HEK293 (cell line): ENCODE measurements at regions not wholly inside any gene's neighbourhood (a gene's known extent, or its start where the extent isn't known, plus 50 kb on each side); places are given as distances from the start of the nearest gene placed in this dataset.

ENCODE experiments used
- ATF2 ChIP-seq: fragments of 450-650 bp; formaldehyde crosslinking; IDR thresholded peaks from 2 replicates; pipeline ENCODE4 v1.5.1; 2016; ENCODE audit warnings: missing biosample characterization, missing genetic modification characterization, low read depth
- CTCF ChIP-seq: fragments of 450-650 bp; formaldehyde crosslinking; IDR thresholded peaks from 2 replicates; pipeline ENCODE4 v1.5.1; 2016; ENCODE audit warnings: missing biosample characterization, missing genetic modification characterization
- KLF16 ChIP-seq: fragments of 450-650 bp; formaldehyde crosslinking; IDR thresholded peaks from 2 replicates; pipeline ENCODE4 v1.5.1; 2017; ENCODE audit warnings: missing biosample characterization, missing genetic modification characterization
- MZF1 ChIP-seq: fragments of 450-650 bp; formaldehyde crosslinking; IDR thresholded peaks from 2 replicates; pipeline ENCODE4 v1.5.1; 2017; ENCODE audit warnings: missing biosample characterization, missing genetic modification characterization, borderline replicate concordance
- PBX3 ChIP-seq: sonication (generic); formaldehyde crosslinking; IDR thresholded peaks from 2 replicates; pipeline ENCODE4 v1.8.1; 2022; ENCODE audit warnings: mild to moderate bottlenecking, moderate library complexity, missing genetic modification reagents
- REST ChIP-seq: fragments of 450-650 bp; formaldehyde crosslinking; IDR thresholded peaks from 2 replicates; pipeline ENCODE4 v1.5.1; 2016; ENCODE audit warnings: missing biosample characterization, missing genetic modification characterization
- YY1 ChIP-seq: fragments of 450-650 bp; formaldehyde crosslinking; IDR thresholded peaks from 2 replicates; pipeline ENCODE4 v1.5.1; 2018; ENCODE audit warnings: missing biosample characterization, missing genetic modification characterization
- ZNF184 ChIP-seq: fragments of 450-650 bp; IDR thresholded peaks from 2 replicates; pipeline ENCODE4 v1.5.1; 2018; ENCODE audit warnings: missing biosample characterization, mild to moderate bottlenecking, missing genetic modification characterization
- ZNF324 ChIP-seq: fragments of 450-650 bp; formaldehyde crosslinking; IDR thresholded peaks from 2 replicates; pipeline ENCODE4 v1.5.1; 2016; ENCODE audit warnings: missing biosample characterization, missing genetic modification characterization
- ZNF433 ChIP-seq: fragments of 450-650 bp; formaldehyde crosslinking; IDR thresholded peaks from 2 replicates; pipeline ENCODE4 v1.5.1; 2016; ENCODE audit warnings: missing biosample characterization, missing genetic modification characterization, low read depth
- ZNF639 ChIP-seq: fragments of 450-650 bp; formaldehyde crosslinking; IDR thresholded peaks from 2 replicates; pipeline ENCODE4 v1.5.1; 2016; ENCODE audit warnings: missing biosample characterization, missing genetic modification characterization
- ZNF747 ChIP-seq: fragments of 450-650 bp; formaldehyde crosslinking; IDR thresholded peaks from 2 replicates; pipeline ENCODE4 v1.5.1; 2016; ENCODE audit warnings: missing biosample characterization, missing genetic modification characterization

GRCh38 chr11:92409355-92409754, 184.7 kb downstream of the FAT3 start:
- TF ChIP-seq CTCF (tag by site-specific recombination): no peak
- TF ChIP-seq PBX3 (CRISPR knock-in tag): no peak
- TF ChIP-seq ZNF324 (tag by site-specific recombination): no peak
- TF ChIP-seq REST (tag by site-specific recombination): no peak
- no peak for TF ChIP-seq ZNF639 (tag by site-specific recombination)
- no peak for TF ChIP-seq ZNF184 (tag by site-specific recombination)
- no peak for TF ChIP-seq ZNF747 (tag by site-specific recombination)
- TF ChIP-seq YY1: no peak
- no peak for TF ChIP-seq ATF2 (tag by site-specific recombination)
- TF ChIP-seq ZNF433: no peak
- no peak for TF ChIP-seq MZF1 (tag by site-specific recombination)
- no peak for TF ChIP-seq KLF16 (tag by site-specific recombination)
